ES-I3 (cell line): ENCODE measurements at regions not wholly inside any gene's neighbourhood (a gene's known extent, or its start where the extent isn't known, plus 50 kb on each side); places are given as distances from the start of the nearest gene placed in this dataset.
"Not testable (repeated sequence)": the region's sequence is repeated elsewhere in the genome, so short reads cannot be mapped to it uniquely, and the experiment has no call there.

ENCODE experiments used
- H3K36me3 ChIP-seq: 2 replicates; pipeline ENCODE4 v1.6.1; 2013; ENCODE audit warnings: mild to moderate bottlenecking, low read length, control low read depth, moderate library complexity; ENCODE audit not compliant: insufficient read depth
- H3K4me1 ChIP-seq: 2 replicates; pipeline ENCODE4 v1.6.1; 2013; ENCODE audit warnings: mild to moderate bottlenecking, control low read depth, low read length; ENCODE audit not compliant: insufficient read depth
- H3K9ac ChIP-seq: 2 replicates; pipeline ENCODE4 v1.6.1; 2013; ENCODE audit warnings: low read depth, mild to moderate bottlenecking, low read length, moderate library complexity
- H3K9me3 ChIP-seq: 2 replicates; pipeline ENCODE4 v1.6.1; 2013; ENCODE audit warnings: mild to moderate bottlenecking, low read length, moderate library complexity; ENCODE audit not compliant: control insufficient read depth, insufficient read depth

GRCh38 chr14:48703728-48704467 lies 882.3 kb downstream of the RPS29 start:
- Histone ChIP-seq H3K9ac (no peak overlapping the region), H3K9me3 (no peaks in the 10 kb centered on the region)

GRCh38 chr14:48697362-48697761 lies 888.8 kb downstream of the RPS29 start:
- not testable (repeated sequence) for H3K9ac ChIP-seq, H3K36me3 ChIP-seq, H3K9me3 ChIP-seq, H3K4me1 ChIP-seq

More at GRCh38 chr14:48703728-48704467, 882.3 kb downstream of the RPS29 start:
- Histone ChIP-seq H3K36me3 (no peaks in the 10 kb centered on the region), H3K4me1 (no peaks in the 10 kb centered on the region)

GRCh38 chr14:48693793-48694192 lies 892.4 kb downstream of the RPS29 start:
- no peaks in the 10 kb centered on the region for H3K36me3 ChIP-seq
- 0 out of 2 replicates have a peak, but pooled peaks cover 3% of the 10 kb centered on the region for H3K9me3 ChIP-seq

GRCh38 chr14:48690349-48690748 lies 895.8 kb downstream of the RPS29 start:
- H3K9me3 ChIP-seq, result no peaks in the 10 kb centered on the region
- H3K36me3 ChIP-seq, result no peaks in the 10 kb centered on the region

More at GRCh38 chr14:48693793-48694192, 892.4 kb downstream of the RPS29 start:
- H3K4me1 ChIP-seq, result no peaks in the 10 kb centered on the region
- no peak overlapping the region for H3K9ac ChIP-seq

GRCh38 chr14:48686650-48687049 lies 899.5 kb downstream of the RPS29 start:
- Histone ChIP-seq H3K9ac (no peak overlapping the region), H3K4me1 (no peaks in the 10 kb centered on the region), H3K36me3 (no peaks in the 10 kb centered on the region), H3K9me3 (no peaks in the 10 kb centered on the region)

More at GRCh38 chr14:48690349-48690748, 895.8 kb downstream of the RPS29 start:
- H3K9ac ChIP-seq, result no peak overlapping the region
- no peaks in the 10 kb centered on the region for H3K4me1 ChIP-seq

GRCh38 chr14:48672506-48672905 lies 913.7 kb downstream of the RPS29 start:
- no peaks in the 10 kb centered on the region for H3K4me1 ChIP-seq
- H3K9ac ChIP-seq, result no peak overlapping the region
- H3K36me3 ChIP-seq, result no peaks in the 10 kb centered on the region
- H3K9me3 ChIP-seq, result no peaks in the 10 kb centered on the region

GRCh38 chr14:48670939-48671338 lies 915.2 kb downstream of the RPS29 start:
- no peaks in the 10 kb centered on the region for H3K9me3 ChIP-seq
- no peaks in the 10 kb centered on the region for H3K36me3 ChIP-seq
- H3K9ac ChIP-seq, result no peak overlapping the region
- no peaks in the 10 kb centered on the region for H3K4me1 ChIP-seq

- no peaks in the 10 kb centered on the region for H3K36me3 ChIP-seq
- no peak overlapping the region for H3K9ac ChIP-seq
- H3K4me1 ChIP-seq, result no peaks in the 10 kb centered on the region
- H3K9me3 ChIP-seq, result no peaks in the 10 kb centered on the region
Measured at GRCh38 chr14:48665077-48665784, 920.9 kb downstream of the RPS29 start.

GRCh38 chr14:48643241-48643640 lies 942.9 kb downstream of the RPS29 start:
- Histone ChIP-seq H3K4me1 (peaks cover 4% of the 10 kb centered on the region; the same call in 1 of the 2 replicates), H3K9me3 (no peaks in the 10 kb centered on the region), H3K36me3 (no peaks in the 10 kb centered on the region), H3K9ac (no peak overlapping the region)

- Histone ChIP-seq H3K4me1 (no peaks in the 10 kb centered on the region), H3K9me3 (no peaks in the 10 kb centered on the region), H3K36me3 (no peaks in the 10 kb centered on the region), H3K9ac (no peak overlapping the region)
Measured at GRCh38 chr14:48628870-48629269, 953.5 kb upstream of the MDGA2 start.

- H3K9ac ChIP-seq, result no peak overlapping the region
- no peaks in the 10 kb centered on the region for H3K9me3 ChIP-seq
- no peaks in the 10 kb centered on the region for H3K36me3 ChIP-seq
- no peaks in the 10 kb centered on the region for H3K4me1 ChIP-seq
Measured at GRCh38 chr14:48622980-48623379, 947.6 kb upstream of the MDGA2 start.

- Histone ChIP-seq H3K4me1 (no peaks in the 10 kb centered on the region), H3K36me3 (no peaks in the 10 kb centered on the region), H3K9me3 (no peaks in the 10 kb centered on the region), H3K9ac (no peak overlapping the region)
Measured at GRCh38 chr14:48618057-48618456, 942.7 kb upstream of the MDGA2 start.

GRCh38 chr14:48616931-48617330 lies 941.5 kb upstream of the MDGA2 start:
- no peaks in the 10 kb centered on the region for H3K4me1 ChIP-seq
- H3K36me3 ChIP-seq, result no peaks in the 10 kb centered on the region
- H3K9me3 ChIP-seq, result no peaks in the 10 kb centered on the region
- no peak overlapping the region for H3K9ac ChIP-seq

- no peak overlapping the region for H3K9ac ChIP-seq
- H3K36me3 ChIP-seq, result no peaks in the 10 kb centered on the region
- no peaks in the 10 kb centered on the region for H3K4me1 ChIP-seq
- no peaks in the 10 kb centered on the region for H3K9me3 ChIP-seq
Measured at GRCh38 chr14:48615618-48616017, 940.2 kb upstream of the MDGA2 start.

GRCh38 chr14:48614003-48614402 lies 938.6 kb upstream of the MDGA2 start:
- H3K9me3 ChIP-seq, result no peaks in the 10 kb centered on the region

More at GRCh38 chr14:48614003-48614402, 938.6 kb upstream of the MDGA2 start:
- no peaks in the 10 kb centered on the region for H3K36me3 ChIP-seq
- no peak overlapping the region for H3K9ac ChIP-seq
- H3K4me1 ChIP-seq, result no peaks in the 10 kb centered on the region
